IPS DF 6.9 (cell line): ENCODE measurements at regions not wholly inside any gene's neighbourhood (a gene's known extent, or its start where the extent isn't known, plus 50 kb on each side); places are given as distances from the start of the nearest gene placed in this dataset.

Experiments used
- DNase-seq: peaks from one replicate; pipeline ENCODE4 v3.0.0-alpha.2; 2013; ENCODE audit warnings: low read depth, low spot score
- H3K27ac ChIP-seq: one replicate; pipeline ENCODE4 v1.5.1; 2013; ENCODE audit warnings: low read length, control low read depth
- H3K27me3 ChIP-seq: 2 replicates; pipeline ENCODE4 v1.6.1; 2013; ENCODE audit warnings: mild to moderate bottlenecking, low read length; ENCODE audit not compliant: control insufficient read depth, insufficient read depth
- H3K36me3 ChIP-seq: 2 replicates; pipeline ENCODE4 v1.6.1; 2013; ENCODE audit warnings: low read length; ENCODE audit not compliant: control insufficient read depth, insufficient read depth
- H3K4me1 ChIP-seq: 2 replicates; pipeline ENCODE4 v1.6.1; 2013; ENCODE audit warnings: low read length; ENCODE audit not compliant: control insufficient read depth, insufficient read depth
- H3K4me3 ChIP-seq: 2 replicates; pipeline ENCODE4 v1.5.1; 2013; ENCODE audit warnings: mild to moderate bottlenecking, low read length
- H3K9me3 ChIP-seq: 2 replicates; pipeline ENCODE4 v1.6.1; 2013; ENCODE audit warnings: low read length, inconsistent platforms; ENCODE audit not compliant: control insufficient read depth, insufficient read depth
- WGBS: extraction: QIAGEN DNeasy Blood & Tissue Kit; methylation state at CpG from one replicate; pipeline ENCODE4 v1.1.7; 2013; ENCODE audit warnings: mixed read lengths, missing lambda C conversion rate; ENCODE audit not compliant: insufficient read length, insufficient coverage; 5-methylcytosine and 5-hydroxymethylcytosine counted together

DNA sequence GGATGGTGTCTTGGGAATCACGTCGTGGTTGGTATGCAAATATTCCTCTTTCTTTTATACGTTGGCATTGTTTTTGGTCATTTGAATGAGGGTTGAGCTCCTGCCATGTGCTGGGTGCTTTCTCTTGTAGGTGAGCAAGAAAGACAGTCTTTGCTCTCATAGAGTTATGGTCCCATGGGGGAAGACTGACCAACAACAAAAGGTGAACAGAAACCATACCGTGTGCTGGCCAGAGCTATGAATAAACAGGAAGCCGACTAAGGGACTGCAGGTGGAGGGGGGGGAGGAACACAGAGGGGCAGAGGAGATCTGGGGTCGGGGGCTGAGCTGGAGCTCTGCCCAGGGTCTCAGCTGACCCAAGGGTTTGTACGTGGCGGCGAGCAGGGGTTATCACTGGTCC is 245.3 kb downstream of the CTTN start:
- no peaks in the 10 kb centered on the region for H3K9me3 ChIP-seq
- DNase-seq: no peak
- no peaks in the 10 kb centered on the region for H3K36me3 ChIP-seq
- peaks cover 23% of the 10 kb centered on the region for H3K4me1 ChIP-seq
- WGBS: no CpG with 5 or more reads among the region's 9 CpGs
- H3K27ac ChIP-seq: no peak overlapping the region
- H3K4me3 ChIP-seq: no peak overlapping the region
- no peaks in the 10 kb centered on the region for H3K27me3 ChIP-seq

DNA sequence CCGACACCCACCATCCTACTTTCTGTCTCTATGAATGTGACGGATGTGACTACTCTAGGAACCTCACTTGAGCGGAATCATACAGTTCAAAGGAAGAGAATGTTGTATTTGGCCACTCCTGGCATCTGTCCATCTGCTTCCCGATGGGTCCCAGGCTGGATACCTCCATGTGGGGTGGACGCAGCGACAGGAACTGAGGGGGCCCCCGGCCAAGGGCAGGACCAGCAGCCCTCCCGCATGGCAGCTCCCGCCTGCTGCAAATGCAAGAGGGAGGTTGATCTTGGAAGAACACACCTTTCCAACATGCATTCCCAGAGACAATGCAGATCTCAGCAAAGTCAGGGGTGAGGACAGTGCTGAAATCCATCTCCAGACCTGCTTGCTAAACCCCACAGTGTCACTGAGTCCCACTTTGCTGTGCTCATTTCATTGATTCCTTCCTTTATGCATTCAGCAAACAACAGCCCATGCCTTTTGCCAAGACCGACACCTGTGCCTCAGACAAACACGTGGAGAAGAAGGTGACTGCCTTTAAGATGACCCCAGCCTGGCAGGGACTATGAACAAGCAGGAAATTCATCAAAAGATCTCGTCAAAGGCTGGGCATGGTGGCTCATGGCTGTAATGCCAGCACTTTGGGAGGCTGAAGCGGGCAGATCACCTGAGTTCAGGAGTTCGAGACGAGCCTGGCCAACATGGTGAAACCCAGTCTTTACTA is 246.2 kb downstream of the CTTN start:
- Histone ChIP-seq H3K4me3 (no peak overlapping the region), H3K4me1 (peaks cover 27% of the 10 kb centered on the region), H3K36me3 (no peaks in the 10 kb centered on the region), H3K27ac (no peak overlapping the region), H3K27me3 (no peaks in the 10 kb centered on the region), H3K9me3 (no peaks in the 10 kb centered on the region)
- no peak for DNase-seq
- WGBS: no CpG with 5 or more reads among the region's 15 CpGs

DNA sequence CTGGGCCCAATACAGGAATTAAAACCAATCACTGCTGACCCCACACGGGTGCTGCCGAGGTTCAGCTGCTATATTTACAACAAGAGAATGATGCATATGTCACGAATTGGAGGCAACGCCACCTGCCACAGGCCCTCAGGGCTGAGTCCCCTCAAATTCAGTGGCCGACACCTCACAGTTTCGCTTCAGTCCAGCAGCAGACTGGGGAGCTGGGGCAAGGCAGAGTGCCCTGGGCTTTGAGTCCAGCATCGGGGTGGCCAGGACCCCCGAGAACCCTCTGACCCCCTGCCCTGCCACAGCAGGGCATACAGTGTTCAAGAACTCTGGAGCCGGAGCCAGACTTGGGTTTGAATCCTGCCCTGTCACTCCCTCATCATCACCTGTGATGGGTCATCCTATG is 247.2 kb downstream of the CTTN start:
- no peaks in the 10 kb centered on the region for H3K27me3 ChIP-seq
- H3K36me3 ChIP-seq: no peaks in the 10 kb centered on the region
- no peaks in the 10 kb centered on the region for H3K9me3 ChIP-seq
- no peak for DNase-seq
- H3K4me3 ChIP-seq: no peak overlapping the region
- no peak overlapping the region for H3K27ac ChIP-seq
- H3K4me1 ChIP-seq: peaks cover 27% of the 10 kb centered on the region
- whole genome bisulfite sequencing: no CpG with 5 or more reads among the region's 9 CpGs

DNA sequence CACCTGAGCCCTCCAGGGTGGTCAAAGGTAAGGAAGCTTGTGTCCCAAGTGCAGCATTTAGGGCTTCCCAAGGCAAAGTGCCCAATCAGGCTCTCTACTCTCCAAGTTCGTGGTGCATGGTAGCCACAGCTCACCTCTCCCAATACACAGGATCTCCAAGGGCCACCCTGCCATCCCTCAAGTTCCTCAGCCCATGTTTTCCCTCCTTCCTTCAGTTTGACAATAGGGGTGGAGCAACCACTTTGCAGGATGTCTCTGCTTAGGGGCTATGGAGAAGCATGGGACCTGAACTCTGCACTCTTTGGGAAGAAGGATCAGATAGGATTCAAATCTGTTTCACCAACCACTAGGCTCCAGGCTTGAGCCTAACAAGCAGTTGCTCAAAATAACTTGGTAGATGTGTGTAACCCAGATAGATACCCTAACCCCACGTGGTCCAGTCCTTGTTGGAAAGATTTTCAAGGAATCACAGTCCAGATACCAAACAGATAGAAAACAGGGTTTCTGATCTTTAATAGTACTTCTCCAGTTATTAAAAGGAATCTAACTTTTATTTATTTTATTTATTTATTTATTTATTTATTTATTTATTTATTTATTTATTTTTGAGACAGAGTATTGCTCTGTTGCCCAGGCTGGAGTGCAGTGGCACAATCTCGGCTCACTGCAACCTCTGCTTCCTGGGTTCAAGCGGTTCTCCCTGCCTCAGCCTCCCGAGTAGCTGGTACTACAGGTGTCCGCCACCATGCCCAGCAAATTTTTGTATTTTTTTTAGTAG is 248.1 kb downstream of the CTTN start:
- H3K4me1 ChIP-seq: peaks cover 25% of the 10 kb centered on the region
- H3K9me3 ChIP-seq: no peaks in the 10 kb centered on the region
- no peak for DNase-seq
- no peak overlapping the region for H3K4me3 ChIP-seq
- H3K27ac ChIP-seq: no peak overlapping the region
- no peaks in the 10 kb centered on the region for H3K27me3 ChIP-seq
- no peaks in the 10 kb centered on the region for H3K36me3 ChIP-seq
- WGBS: no CpG with 5 or more reads among the region's 6 CpGs

DNA sequence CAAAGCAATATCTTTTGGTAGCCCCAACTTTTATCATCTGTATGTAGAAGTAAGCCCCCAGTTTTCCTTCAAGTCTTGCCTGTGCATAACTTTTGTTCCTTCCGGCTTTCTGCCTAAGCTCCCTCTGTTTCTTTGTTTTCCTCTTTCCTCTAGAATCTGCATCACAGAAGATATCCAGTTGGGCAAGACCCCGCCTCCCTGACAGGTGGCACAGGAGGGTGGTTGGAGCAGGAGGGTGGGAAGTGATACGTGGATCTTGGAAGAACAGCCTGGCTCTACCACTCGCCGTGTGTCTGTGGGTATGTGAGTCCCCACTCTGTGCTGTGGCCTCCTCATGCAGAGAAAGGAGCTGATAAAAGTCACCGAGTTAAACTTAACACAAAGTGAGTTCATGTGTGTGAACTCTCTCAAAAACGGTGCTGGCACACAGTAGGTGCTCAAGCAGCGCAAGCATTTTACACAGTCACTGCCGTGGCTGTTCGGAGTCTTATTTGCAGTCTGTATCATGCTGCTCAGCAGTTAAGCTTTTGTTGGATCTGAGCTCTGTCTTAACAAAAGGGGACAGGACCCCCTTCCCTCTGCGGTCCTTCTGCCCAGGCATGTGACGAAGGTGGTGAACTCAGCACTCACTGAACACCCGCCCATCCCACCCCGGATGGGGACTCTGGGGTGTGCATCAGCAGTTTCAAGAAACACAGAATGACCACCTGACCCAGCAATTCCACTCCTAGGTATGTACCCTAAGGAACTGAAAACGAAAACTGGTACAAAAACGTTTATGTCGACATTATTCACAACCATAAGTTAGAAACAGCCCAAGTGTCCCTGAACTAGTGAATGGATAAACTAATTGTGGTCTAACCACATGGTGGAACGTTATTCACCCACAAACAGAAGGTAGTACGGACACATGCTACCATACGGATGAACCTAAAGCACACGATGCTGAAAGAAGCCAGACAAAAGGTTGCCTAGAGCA is 249.1 kb downstream of the CTTN start:
- H3K27me3 ChIP-seq: no peaks in the 10 kb centered on the region
- H3K36me3 ChIP-seq: no peaks in the 10 kb centered on the region
- no peaks in the 10 kb centered on the region for H3K9me3 ChIP-seq
- H3K27ac ChIP-seq: no peak overlapping the region
- no peak overlapping the region for H3K4me3 ChIP-seq
- H3K4me1 ChIP-seq: peaks cover 20% of the 10 kb centered on the region
- no peak for DNase-seq
- WGBS: no CpG with 5 or more reads among the region's 21 CpGs

DNA sequence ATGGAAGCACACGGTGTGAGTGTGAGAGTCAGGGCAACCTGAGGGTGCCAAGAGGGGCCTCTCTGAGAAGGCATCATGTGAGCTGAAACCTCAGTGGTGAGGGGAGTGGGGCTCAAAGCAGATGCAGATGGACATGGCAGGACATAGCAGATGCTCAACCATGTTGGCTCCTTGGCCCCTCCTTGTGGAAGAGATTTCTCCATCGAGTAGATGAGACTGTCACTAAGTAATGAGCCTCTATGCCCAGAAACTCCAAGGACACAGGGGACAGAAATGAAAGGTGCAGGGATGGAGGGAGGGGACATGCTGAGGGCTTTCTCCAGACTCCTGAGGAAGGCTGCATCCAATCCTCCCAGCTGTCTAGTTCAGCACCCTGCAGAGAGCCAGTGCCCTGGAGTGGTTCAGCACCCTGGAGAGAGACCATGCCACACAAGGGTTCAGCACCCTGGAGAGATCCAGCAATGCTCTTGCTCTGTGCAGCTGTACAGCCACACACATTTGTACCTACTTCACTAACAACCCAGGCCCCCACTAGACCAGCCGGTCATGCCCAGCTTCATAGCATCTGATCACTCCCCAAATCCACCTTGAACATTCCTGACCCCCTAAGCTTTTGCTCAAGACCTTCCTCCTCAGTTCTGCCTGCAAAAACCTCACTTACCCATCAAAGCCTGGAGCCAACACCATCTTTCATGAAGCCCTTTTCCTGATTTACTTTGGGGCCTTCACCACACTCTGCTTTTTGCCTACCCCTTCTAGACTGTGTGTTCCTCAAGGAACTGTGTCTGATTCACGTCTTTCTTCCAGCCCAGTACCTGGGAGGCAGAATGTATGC is 252.0 kb downstream of the CTTN start:
- DNase-seq: peak; percentile 66
- no peaks in the 10 kb centered on the region for H3K36me3 ChIP-seq
- no peak overlapping the region for H3K4me3 ChIP-seq
- H3K27me3 ChIP-seq: no peaks in the 10 kb centered on the region
- H3K27ac ChIP-seq: no peak overlapping the region
- WGBS: no CpG with 5 or more reads among the region's 4 CpGs
- H3K4me1 ChIP-seq: peaks cover 20% of the 10 kb centered on the region
- no peaks in the 10 kb centered on the region for H3K9me3 ChIP-seq

DNA sequence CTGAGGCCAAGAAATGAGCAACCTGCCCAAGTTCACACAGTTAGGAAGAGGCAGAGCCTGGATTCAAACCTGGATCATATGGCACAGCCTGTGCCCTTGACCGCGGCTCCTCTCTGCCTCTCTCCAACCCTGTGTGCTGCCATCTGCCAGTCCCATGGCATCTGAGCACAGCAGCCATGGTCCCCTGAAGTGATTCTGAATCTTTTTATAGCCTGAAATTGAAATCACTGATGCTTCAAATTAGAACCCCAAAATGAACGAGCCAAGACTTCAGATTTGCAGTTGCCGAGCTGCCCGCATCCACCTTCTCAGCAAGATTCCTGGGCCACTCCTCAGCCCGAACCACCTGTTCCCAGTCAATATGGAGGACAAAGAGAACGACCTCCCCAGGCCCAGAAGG is 252.7 kb downstream of the CTTN start:
- no peak overlapping the region for H3K27ac ChIP-seq
- no CpG with 5 or more reads among the region's 7 CpGs for WGBS
- no peak overlapping the region for H3K4me3 ChIP-seq
- no peak for DNase-seq
- H3K27me3 ChIP-seq: no peaks in the 10 kb centered on the region
- peaks cover 17% of the 10 kb centered on the region for H3K4me1 ChIP-seq
- no peaks in the 10 kb centered on the region for H3K36me3 ChIP-seq
- H3K9me3 ChIP-seq: no peaks in the 10 kb centered on the region

DNA sequence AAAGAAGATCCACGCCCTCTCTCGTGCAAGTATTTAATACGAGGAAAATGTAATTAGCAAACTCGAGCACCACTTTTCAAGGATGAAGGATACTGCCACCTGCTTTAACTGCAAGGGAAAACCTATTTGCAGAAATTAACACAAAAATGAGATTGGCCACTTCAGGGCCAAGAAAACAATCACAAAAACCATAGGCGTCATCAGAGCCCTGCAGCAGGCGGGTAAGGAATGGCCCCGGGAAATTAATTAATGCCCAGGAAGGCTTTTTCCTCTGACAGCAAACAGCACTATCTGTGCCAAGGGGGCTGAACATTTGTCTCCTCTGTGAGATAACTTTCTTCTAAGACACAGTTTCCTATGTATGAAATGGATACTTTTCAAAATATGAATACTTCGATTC is 255.7 kb downstream of the CTTN start:
- H3K4me1 ChIP-seq: peaks cover 6% of the 10 kb centered on the region
- H3K36me3 ChIP-seq: no peaks in the 10 kb centered on the region
- H3K9me3 ChIP-seq: no peaks in the 10 kb centered on the region
- H3K27me3 ChIP-seq: no peaks in the 10 kb centered on the region
- no peak overlapping the region for H3K27ac ChIP-seq
- WGBS: no CpG with 5 or more reads among the region's 8 CpGs
- no peak overlapping the region for H3K4me3 ChIP-seq
- DNase-seq: no peak

DNA sequence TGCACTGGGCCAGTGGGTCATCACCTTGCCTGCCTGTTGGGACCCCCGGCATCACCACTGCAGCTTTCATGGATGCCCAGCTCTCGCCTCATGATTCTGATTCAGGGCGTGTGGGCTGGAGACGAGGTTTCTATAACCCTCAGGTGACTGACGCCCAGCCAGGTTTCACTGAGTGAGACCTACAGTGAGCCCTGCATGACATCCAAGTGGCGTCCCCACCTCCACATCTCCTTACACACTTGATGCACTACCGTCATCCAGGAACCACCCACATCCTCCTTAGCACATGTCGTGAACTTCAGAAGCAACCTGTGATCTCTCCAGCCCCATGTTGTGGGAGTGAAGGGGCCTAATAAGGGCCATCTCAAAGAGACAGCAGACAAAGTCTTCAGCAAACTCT is 257.5 kb downstream of the CTTN start:
- WGBS: no CpG with 5 or more reads among the region's 8 CpGs
- Histone ChIP-seq H3K4me3 (no peak overlapping the region), H3K9me3 (no peaks in the 10 kb centered on the region), H3K36me3 (no peaks in the 10 kb centered on the region), H3K4me1 (peaks cover 7% of the 10 kb centered on the region), H3K27me3 (no peaks in the 10 kb centered on the region), H3K27ac (no peak overlapping the region)
- DNase-seq: no peak
